ENCODE measurements at regions not wholly inside any gene's neighbourhood (a gene's known extent, or its start where the extent isn't known, plus 50 kb on each side); places are given as distances from the start of the nearest gene placed in this dataset.
"Not testable (repeated sequence)": the region's sequence is repeated elsewhere in the genome, so short reads cannot be mapped to it uniquely, and the experiment has no call there.

- in situ Hi-C loops (cut with MboI; ENCODE audit: low sequenced_read_pairs): no loop called here
Measured at GRCh38 chr9:108434036-108434435, 421.8 kb downstream of the ACTL7B start.

GRCh38 chr9:108430655-108431054 lies 425.1 kb downstream of the ACTL7B start:
- in situ Hi-C loops (cut with MboI; ENCODE audit: low sequenced_read_pairs): no loop called here

GRCh38 chr9:108427751-108428150 lies 428.0 kb downstream of the ACTL7B start:
- in situ Hi-C loops (cut with MboI; ENCODE audit: low sequenced_read_pairs): no loop called here

GRCh38 chr9:108426421-108426940 lies 429.3 kb downstream of the ACTL7B start:
- in situ Hi-C loops (cut with MboI; ENCODE audit: low sequenced_read_pairs): not testable (repeated sequence)

DNA sequence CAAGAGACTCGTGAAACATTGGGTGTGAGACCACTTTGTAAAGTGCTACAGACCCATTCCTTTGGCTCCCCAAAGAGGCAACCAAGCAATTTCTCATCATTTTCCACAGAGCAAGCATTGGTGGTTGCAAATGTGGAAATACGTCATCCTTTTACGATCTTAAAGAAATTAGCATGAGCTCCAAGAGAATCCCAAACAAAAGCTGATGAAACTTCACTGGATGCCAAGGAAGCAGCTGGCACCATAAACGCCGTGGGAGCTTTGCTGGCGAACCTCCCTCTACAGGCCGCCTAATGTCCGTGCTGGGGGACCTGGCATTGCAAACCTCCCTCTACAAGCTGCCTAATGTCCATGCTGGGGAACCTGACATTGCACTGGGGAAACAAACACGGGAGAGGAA lies 432.4 kb downstream of the ACTL7B start:
- in situ Hi-C loops (cut with MboI; ENCODE audit: low sequenced_read_pairs): no loop called here

DNA sequence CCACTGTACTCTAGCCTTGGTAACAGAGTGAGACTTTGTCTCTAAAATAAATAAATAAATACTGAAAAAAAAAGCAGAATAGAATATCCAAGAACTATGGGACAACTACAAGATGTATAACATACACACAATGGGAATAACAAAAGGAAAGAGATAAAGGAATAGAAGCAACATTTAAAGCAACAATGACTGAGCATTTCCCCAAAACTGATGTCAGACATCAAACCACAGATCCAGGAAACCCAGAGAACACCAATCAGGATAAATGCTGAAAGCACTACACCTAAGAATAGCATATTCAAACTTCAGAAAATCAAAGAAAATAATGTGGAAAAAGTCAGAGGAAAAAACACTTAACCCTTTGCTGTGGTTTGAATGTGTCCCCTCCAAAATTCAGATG lies 436.4 kb downstream of the ACTL7B start:
- in situ Hi-C loops (cut with MboI; ENCODE audit: low sequenced_read_pairs): no loop called here

DNA sequence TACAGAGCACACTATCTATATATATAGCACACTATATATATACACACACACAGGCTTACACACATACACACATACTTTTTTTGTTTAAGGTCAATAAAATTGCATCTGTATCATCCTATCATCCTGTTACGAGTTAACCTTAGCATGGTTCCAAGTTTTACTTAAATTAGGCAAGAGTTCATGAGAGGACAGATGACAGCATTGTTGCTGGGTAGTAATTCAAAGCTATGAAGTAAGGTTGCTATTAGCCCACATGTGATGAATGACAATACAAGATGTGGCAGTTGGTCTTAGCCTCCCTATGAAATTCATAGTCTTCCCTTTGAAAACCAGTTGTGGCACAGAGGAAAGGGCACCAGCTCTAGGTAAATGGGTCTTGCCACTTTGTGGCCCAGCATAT lies 438.1 kb downstream of the ACTL7B start:
- in situ Hi-C loops (cut with MboI; ENCODE audit: low sequenced_read_pairs): no loop called here

GRCh38 chr9:108417312-108417711 lies 438.5 kb downstream of the ACTL7B start:
- in situ Hi-C loops (cut with MboI; ENCODE audit: low sequenced_read_pairs): no loop called here

GRCh38 chr9:108416324-108416723 lies 439.5 kb downstream of the ACTL7B start:
- in situ Hi-C loops (cut with MboI; ENCODE audit: low sequenced_read_pairs): no loop called here

DNA sequence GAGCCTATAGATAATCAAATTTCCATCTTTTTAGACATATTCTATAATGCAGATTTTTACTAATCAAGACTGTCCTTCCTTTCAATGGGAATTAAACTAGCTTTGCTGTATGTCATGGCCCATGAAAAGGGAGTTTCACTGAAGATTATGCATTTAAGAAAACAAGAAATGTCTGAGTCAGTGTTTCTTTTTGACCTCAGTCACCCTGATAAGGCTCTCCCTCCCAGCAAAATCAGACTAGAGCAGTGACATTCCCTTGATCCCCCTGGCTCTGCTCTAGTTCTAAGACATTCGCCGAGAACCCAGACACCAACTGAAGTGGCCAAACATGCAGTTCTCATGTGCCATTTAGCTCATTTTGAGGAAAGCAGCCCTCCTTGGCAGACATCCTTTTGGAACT lies 442.0 kb downstream of the ACTL7B start:
- in situ Hi-C loops (cut with MboI; ENCODE audit: low sequenced_read_pairs): no loop called here

GRCh38 chr9:108412755-108413154 lies 443.0 kb downstream of the ACTL7B start:
- in situ Hi-C loops (cut with MboI; ENCODE audit: low sequenced_read_pairs): no loop called here

DNA sequence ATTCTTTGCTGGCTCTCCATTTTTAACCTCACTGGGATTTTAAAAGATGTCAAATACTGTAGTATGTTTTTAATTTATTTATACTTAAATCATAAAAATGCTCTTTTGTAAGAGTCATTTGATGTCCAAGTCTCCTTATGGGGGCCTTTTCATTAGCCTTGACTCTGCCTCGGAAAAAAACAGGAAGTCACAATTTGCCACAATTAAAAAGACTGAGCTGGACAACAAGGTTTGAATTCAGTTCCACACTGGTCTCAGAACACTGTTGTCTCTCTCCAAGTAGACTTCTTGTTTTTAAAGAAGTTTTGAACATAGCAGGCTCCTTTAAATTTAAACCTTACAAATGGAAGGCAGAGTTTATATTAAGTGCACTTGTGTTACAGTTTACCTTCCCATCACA lies 444.2 kb downstream of the ACTL7B start:
- in situ Hi-C loops (cut with MboI; ENCODE audit: low sequenced_read_pairs): no loop called here

DNA sequence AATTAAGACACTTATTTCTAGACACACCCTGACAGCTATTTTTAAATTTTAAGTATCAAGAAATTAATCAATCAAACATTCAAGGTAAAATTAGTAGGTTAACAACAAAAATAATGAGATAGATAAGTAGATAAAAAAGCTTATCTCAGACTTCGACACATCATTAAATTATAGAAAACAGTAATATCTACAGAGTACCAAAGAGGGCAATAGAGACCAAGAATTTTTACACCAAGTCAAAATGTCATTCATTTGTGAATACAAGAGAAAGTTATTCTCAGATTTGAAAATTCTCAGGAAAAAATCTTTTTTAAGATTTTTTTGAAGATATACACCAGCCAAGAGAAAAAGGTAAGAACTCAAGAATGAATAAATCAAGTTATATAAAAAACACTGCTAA lies 445.6 kb downstream of the ACTL7B start:
- in situ Hi-C loops (cut with MboI; ENCODE audit: low sequenced_read_pairs): no loop called here

GRCh38 chr9:108400297-108400696 lies 455.5 kb downstream of the ACTL7B start:
- in situ Hi-C loops (cut with MboI; ENCODE audit: low sequenced_read_pairs): no loop called here

DNA sequence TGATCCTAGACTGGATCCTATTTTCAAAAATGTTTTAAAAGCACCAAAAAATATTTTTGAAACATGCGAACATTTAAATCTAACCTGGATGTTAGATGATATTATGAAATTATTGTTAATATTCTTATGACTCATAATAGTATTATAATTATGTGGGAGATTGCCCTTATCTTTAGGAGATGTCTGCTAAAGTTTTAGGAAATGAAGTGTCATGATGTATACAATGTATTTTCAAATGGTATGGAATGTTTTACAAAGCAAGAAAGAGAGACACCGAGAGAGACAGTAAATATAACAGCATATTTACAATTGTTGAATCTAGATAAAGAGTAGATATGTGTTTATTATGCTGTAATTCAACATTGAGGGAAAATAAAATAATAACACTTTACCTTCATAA lies 455.9 kb downstream of the ACTL7B start:
- in situ Hi-C loops (cut with MboI; ENCODE audit: low sequenced_read_pairs): no loop called here

DNA sequence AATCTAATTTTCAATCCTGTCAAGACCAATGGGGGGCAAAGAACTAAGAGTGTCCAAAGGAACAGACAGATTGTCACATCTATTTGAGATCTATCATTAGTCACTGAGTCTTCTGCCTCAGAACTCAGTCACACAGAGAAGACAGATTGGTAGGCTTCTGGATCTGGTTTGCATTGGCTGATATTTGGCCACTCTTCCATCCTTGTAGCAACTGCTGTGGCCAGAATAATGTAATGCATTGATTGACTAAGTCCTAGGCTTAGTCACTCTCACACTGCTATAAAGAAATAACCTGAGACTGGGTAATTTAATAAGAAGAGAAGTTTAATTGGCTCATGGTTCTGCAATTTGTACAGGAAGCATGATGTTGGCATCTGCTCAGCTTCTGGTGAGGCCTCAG lies 458.5 kb downstream of the ACTL7B start:
- in situ Hi-C loops (cut with MboI; ENCODE audit: low sequenced_read_pairs): no loop called here

GRCh38 chr9:108396611-108397010 lies 459.2 kb downstream of the ACTL7B start:
- in situ Hi-C loops (cut with MboI; ENCODE audit: low sequenced_read_pairs): no loop called here

GRCh38 chr9:108396193-108396592 lies 459.6 kb downstream of the ACTL7B start:
- in situ Hi-C loops (cut with MboI; ENCODE audit: low sequenced_read_pairs): no loop called here

DNA sequence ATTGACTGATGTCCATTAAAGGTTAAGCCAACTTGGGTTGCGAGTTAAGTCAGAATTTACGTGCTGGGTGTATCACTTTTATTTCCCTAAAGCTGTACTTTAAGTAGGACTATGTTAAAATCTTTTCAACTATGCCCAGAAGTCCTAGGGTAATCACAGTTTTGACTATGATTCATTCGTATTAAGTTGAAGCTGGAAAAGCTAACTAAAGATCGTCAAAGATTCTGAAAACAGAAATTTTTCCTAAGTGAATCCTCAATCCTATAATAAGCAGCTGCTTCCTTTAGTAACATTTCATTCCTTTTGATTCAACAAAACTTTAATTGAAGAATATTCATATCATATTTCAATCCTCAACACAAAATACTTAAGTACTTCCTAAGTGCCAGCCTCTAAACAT lies 460.4 kb downstream of the ACTL7B start:
- in situ Hi-C loops (cut with MboI; ENCODE audit: low sequenced_read_pairs): no loop called here

DNA sequence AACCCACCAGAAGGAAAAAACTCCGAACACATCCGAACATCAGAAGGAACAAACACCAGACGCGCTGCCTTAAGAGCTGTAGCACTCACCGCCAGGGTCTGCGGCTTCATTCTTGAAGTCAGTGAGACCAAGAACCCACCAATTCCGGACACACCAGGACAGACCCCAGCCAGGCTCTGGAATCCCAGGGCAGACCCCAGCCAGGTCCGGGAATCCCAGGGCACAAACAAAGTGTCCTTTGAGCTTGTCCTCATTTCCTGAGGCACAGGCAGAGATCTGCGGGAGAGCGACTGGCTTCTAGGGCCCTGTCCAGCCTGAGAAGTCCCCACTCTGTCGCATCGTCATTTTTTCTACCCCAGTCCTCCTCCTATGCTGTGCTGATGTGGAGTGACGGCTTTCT lies 461.1 kb downstream of the ACTL7B start:
- in situ Hi-C loops (cut with MboI; ENCODE audit: low sequenced_read_pairs): no loop called here

- in situ Hi-C loops (cut with MboI; ENCODE audit: low sequenced_read_pairs): not testable (repeated sequence)
Measured at GRCh38 chr9:108393481-108394001, 462.2 kb downstream of the ACTL7B start.

DNA sequence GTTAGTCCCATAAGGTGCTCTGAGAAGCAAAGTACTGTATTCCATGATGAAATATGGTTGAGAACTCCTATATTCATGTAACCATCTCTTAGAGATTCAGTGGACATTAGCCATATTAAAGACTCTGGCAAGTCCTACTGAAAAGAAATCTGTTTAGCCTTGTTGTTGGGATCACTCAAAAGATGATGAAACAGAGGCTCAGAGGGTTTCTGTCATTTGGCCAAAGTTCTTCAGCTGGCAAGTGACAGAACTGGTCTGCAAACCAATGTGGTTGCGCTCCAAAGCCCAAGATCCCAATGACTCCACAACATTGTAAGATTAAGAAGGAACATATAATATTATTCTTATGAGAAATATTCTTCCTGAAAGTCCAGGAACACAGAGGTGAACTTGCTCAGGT lies 462.9 kb downstream of the ACTL7B start:
- in situ Hi-C loops (cut with MboI; ENCODE audit: low sequenced_read_pairs): no loop called here

GRCh38 chr9:108389056-108389455 lies 466.7 kb downstream of the ACTL7B start:
- in situ Hi-C loops (cut with MboI; ENCODE audit: low sequenced_read_pairs): no loop called here
